ENCODE measurements at regions not wholly inside any gene's neighbourhood (a gene's known extent, or its start where the extent isn't known, plus 50 kb on each side); places are given as distances from the start of the nearest gene placed in this dataset.

DNA sequence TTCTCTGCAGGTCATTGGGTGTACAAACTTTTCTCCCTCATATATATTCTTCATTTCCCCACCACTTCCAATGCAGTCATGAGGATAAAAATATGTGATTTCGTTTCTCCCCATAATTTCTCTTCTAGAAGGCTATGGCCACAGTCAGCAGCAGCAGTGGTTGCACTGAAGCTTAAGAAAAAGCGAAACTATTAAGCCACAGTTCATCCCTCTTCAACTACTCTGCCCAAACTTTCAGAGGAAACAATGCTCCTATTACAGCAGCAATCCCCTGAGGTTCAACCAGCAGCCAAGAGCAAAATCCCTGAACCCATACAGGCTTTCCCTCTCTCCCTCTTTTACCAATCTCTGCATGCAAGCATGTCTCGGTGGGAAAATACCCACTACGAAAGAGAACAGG lies 298.6 kb downstream of the DHX15 start:
- 70% methylated on average over 4 of the region's 4 CpGs for WGBS
- H3K27ac ChIP-seq = no peak overlapping the region
- H3K9me3 ChIP-seq = no peaks in the 10 kb centered on the region
- no peak for TF ChIP-seq POLR2AphosphoS5 (IDR thresholded peaks at IDR 0.05)
- TF ChIP-seq EP300 (IDR thresholded peaks at IDR 0.05) = no peak
- no peak for TF ChIP-seq POLR2A (IDR thresholded peaks at IDR 0.05)
- TF ChIP-seq, protein P1, sequence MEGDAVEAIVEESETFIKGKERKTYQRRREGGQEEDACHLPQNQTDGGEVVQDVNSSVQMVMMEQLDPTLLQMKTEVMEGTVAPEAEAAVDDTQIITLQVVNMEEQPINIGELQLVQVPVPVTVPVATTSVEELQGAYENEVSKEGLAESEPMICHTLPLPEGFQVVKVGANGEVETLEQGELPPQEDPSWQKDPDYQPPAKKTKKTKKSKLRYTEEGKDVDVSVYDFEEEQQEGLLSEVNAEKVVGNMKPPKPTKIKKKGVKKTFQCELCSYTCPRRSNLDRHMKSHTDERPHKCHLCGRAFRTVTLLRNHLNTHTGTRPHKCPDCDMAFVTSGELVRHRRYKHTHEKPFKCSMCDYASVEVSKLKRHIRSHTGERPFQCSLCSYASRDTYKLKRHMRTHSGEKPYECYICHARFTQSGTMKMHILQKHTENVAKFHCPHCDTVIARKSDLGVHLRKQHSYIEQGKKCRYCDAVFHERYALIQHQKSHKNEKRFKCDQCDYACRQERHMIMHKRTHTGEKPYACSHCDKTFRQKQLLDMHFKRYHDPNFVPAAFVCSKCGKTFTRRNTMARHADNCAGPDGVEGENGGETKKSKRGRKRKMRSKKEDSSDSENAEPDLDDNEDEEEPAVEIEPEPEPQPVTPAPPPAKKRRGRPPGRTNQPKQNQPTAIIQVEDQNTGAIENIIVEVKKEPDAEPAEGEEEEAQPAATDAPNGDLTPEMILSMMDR (IDR thresholded peaks at IDR 0.05) = no peak
- DNase-seq (ENCODE audit: low spot score in 2 of 2) = no peak
- H3K4me1 ChIP-seq = no peaks in the 10 kb centered on the region
- H3K4me3 ChIP-seq = no peak overlapping the region
- H3K36me3 ChIP-seq = no peaks in the 10 kb centered on the region
- H3K27me3 ChIP-seq = no peaks in the 10 kb centered on the region

DNA sequence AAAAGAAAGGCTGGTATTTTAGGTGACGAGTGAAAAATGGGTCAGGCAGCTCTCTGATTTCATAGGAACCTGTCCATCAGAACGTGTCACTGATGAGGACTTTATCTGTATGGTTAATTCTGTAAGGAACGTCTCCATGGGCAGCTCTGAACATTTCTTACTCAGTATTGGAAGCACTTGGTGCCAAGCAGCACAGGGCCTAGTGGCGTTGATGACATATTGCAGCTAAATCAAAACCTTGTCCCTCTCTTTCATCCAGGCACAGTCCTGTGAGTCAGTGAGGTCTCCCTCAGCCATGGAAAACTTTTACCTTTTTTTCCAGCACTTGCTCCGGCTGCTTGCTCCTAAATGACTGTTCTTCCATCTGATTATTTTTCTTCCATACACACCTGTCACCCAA lies 301.9 kb downstream of the DHX15 start:
- Histone ChIP-seq H3K9me3 (no peaks in the 10 kb centered on the region), H3K4me3 (no peak overlapping the region), H3K27me3 (no peaks in the 10 kb centered on the region), H3K4me1 (no peaks in the 10 kb centered on the region), H3K36me3 (no peaks in the 10 kb centered on the region), H3K27ac (no peak overlapping the region)
- 91% methylated on average over 5 of the region's 5 CpGs for WGBS
- no peak for TF ChIP-seq POLR2A (IDR thresholded peaks at IDR 0.05)
- TF ChIP-seq, protein P1 (IDR thresholded peaks at IDR 0.05) = no peak
- TF ChIP-seq EP300 (IDR thresholded peaks at IDR 0.05) = no peak
- no peak for TF ChIP-seq POLR2AphosphoS5 (IDR thresholded peaks at IDR 0.05)
- DNase-seq (ENCODE audit: low spot score in 2 of 2) = no peak

DNA sequence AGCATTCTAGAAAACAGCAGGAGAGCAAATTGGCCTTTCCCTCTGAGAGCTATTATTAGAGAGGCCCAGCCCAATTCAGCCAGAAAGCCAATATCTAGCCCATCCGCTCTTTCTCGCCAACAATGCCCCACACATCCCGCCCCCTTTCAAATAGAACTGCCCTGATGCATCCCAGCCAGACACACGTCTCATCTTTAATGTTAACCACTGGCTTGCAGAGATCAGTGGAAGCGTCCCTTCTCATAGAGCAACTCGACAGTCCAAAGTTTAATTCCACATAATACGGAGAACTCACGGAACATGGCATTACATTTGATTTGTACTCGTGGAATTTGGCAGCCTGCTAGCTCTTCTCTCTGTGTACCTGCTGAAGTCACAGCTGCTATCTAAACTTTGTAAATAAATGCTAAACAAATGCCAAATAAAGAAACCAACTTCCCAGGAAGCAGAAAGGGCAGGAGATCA lies 304.4 kb downstream of the DHX15 start:
- no peak overlapping the region for H3K4me3 ChIP-seq
- DNase-seq (ENCODE audit: low spot score in 2 of 2) = no peak
- WGBS = 72% methylated on average over 9 of the region's 9 CpGs
- H3K36me3 ChIP-seq = no peaks in the 10 kb centered on the region
- TF ChIP-seq POLR2AphosphoS5 (IDR thresholded peaks at IDR 0.05) = no peak
- TF ChIP-seq POLR2A (IDR thresholded peaks at IDR 0.05) = no peak
- no peak for TF ChIP-seq EP300 (IDR thresholded peaks at IDR 0.05)
- TF ChIP-seq, protein P1 (IDR thresholded peaks at IDR 0.05) = no peak
- H3K9me3 ChIP-seq = no peaks in the 10 kb centered on the region
- no peak overlapping the region for H3K27ac ChIP-seq
- no peaks in the 10 kb centered on the region for H3K4me1 ChIP-seq
- H3K27me3 ChIP-seq = no peaks in the 10 kb centered on the region

DNA sequence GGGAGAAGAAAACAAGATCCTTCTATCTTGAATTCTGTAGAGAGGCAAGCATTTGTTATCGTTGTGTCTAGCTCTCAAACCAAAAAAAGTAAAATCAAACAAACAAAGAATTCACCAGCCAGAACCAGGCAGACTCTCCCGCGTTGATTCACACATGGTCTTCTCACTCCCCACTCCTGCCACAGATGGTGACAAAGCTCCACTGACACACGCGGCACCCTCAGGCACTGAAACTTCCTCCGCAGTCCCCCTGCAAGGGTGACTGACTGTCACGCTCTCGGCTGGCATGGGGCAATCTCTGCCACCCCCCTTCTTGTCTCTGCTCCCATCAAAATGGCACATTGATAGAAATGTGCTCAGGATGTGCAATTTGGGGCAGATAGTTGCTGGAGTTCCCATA lies 304.9 kb downstream of the DHX15 start:
- Histone ChIP-seq H3K36me3 (no peaks in the 10 kb centered on the region), H3K4me1 (no peaks in the 10 kb centered on the region), H3K27me3 (no peaks in the 10 kb centered on the region), H3K9me3 (no peaks in the 10 kb centered on the region), H3K27ac (no peak overlapping the region), H3K4me3 (no peak overlapping the region)
- TF ChIP-seq POLR2AphosphoS5 (IDR thresholded peaks at IDR 0.05) = no peak
- no peak for TF ChIP-seq POLR2A (IDR thresholded peaks at IDR 0.05)
- 86% methylated on average over 8 of the region's 8 CpGs for WGBS
- no peak for DNase-seq (ENCODE audit: low spot score in 2 of 2)

DNA sequence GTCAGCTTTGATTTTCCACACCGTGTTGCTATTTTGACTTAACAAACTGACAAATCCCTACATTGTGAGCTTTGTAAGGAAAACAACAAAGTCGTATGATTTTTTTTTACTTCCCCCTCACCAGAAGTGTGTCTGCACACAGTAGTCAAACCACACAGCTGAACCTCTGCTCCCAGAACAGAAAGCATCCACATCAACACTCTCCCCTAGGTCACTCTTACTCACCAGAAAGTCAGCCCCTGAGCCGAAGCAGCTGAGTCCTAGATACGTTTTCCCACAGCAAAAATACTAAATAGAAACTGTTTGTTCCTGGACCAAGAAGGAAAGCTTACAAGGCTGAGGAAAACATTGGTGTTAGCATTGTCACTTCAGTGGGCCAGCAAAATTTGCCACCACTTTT lies 305.7 kb downstream of the DHX15 start:
- no peak for DNase-seq (ENCODE audit: low spot score in 2 of 2)
- H3K36me3 ChIP-seq = no peaks in the 10 kb centered on the region
- H3K27me3 ChIP-seq = no peaks in the 10 kb centered on the region
- TF ChIP-seq POLR2A (IDR thresholded peaks at IDR 0.05) = no peak
- no peak for TF ChIP-seq EP300 (IDR thresholded peaks at IDR 0.05)
- TF ChIP-seq, protein P1 (IDR thresholded peaks at IDR 0.05) = no peak
- TF ChIP-seq POLR2AphosphoS5 (IDR thresholded peaks at IDR 0.05) = no peak
- 78% methylated on average over 4 of the region's 4 CpGs for WGBS
- H3K4me3 ChIP-seq = no peak overlapping the region
- H3K27ac ChIP-seq = no peak overlapping the region
- H3K9me3 ChIP-seq = no peaks in the 10 kb centered on the region
- no peaks in the 10 kb centered on the region for H3K4me1 ChIP-seq

DNA sequence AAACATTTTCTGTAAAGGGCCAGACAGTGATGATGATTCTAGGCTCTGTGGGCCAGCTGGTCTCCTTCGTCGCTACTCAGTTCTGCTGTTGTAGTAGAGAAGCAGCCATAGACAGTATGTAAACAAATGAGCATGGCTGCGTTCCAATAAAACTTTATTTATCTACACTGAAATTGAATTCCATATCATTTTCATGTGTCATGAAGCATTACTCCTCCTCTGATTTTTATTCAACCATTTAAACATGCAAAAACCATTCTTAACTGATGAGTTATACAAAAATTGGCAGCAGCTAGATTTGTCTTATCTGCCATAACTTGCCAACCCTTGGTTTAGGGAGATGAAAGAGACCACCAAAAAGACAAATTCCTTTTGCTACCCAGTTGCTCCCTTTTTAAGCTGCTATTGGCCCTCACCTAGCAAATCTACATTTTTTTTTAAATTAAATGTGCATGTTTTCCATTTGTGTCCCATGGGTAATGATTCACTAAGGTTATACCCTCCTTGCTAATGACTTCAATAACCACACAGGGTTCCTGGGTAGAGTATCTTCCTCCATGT lies 309.9 kb downstream of the DHX15 start:
- WGBS = 64% methylated on average over 3 of the region's 3 CpGs
- no peak for DNase-seq (ENCODE audit: low spot score in 2 of 2)

More for the DNA sequence above, 309.9 kb downstream of the DHX15 start:
- Histone ChIP-seq H3K27me3 (no peaks in the 10 kb centered on the region), H3K36me3 (no peaks in the 10 kb centered on the region), H3K4me3 (no peak overlapping the region), H3K9me3 (no peaks in the 10 kb centered on the region), H3K27ac (no peak overlapping the region), H3K4me1 (no peaks in the 10 kb centered on the region)
- TF ChIP-seq EP300 (IDR thresholded peaks at IDR 0.05) = no peak
- TF ChIP-seq, protein P1 (IDR thresholded peaks at IDR 0.05) = no peak
- TF ChIP-seq POLR2AphosphoS5 (IDR thresholded peaks at IDR 0.05) = no peak
- TF ChIP-seq POLR2A (IDR thresholded peaks at IDR 0.05) = no peak

Data from suprapubic skin (tissue), 4 donors.